H1 (cell line): ENCODE measurements at regions not wholly inside any gene's neighbourhood (a gene's known extent, or its start where the extent isn't known, plus 50 kb on each side); places are given as distances from the start of the nearest gene placed in this dataset.

ENCODE experiments used
- CTCF ChIA-PET: fragments of 300-600 bp; sonication (Branson Sonifier 250); formaldehyde crosslinking; loops from one replicate; lab custom pipeline; 2021; ENCODE audit not compliant: partially characterized antibody; lab: Charles Lee
- POLR2A ChIA-PET: fragments of 300-600 bp; sonication (Branson Sonifier 250); formaldehyde crosslinking; loops from one replicate; lab custom pipeline; 2021; ENCODE audit warnings: inconsistent platforms; ENCODE audit not compliant: partially characterized antibody; lab: Charles Lee
- DNase-seq, 2 experiments: peaks; one replicate each; pipeline versions ENCODE4 v3.0.0 to v3.0.0-alpha.2; 2010 to 2022; ENCODE audit warnings: low spot score in 2 of 2, low read depth in 1 of 2, mixed read lengths in 1 of 2
- FAIRE-seq: peaks from 2 replicates; lab custom pipeline; 2011; peaks lifted over from hg19 to GRCh38; lab: Jason Lieb, UNC
- H2AFZ ChIP-seq: 2 replicates; pipeline ENCODE4 v1.8.1; 2012; ENCODE audit warnings: low read length, inconsistent platforms
- H2AK5ac ChIP-seq: 2 replicates; pipeline ENCODE4 v1.6.1; 2013; ENCODE audit warnings: low read depth, low read length
- H2BK120ac ChIP-seq: replicated peaks from 2 replicates; pipeline ENCODE3; 2013; ENCODE audit warnings: low read depth, low read length, inconsistent platforms
- H2BK12ac ChIP-seq: 2 replicates; pipeline ENCODE4 v1.6.1; 2013; ENCODE audit warnings: low read depth, low read length
- H2BK15ac ChIP-seq: 2 replicates; pipeline ENCODE4 v1.6.1; 2013; ENCODE audit warnings: low read length
- H2BK20ac ChIP-seq: 2 replicates; pipeline ENCODE4 v1.6.1; 2013; ENCODE audit warnings: low read length
- H2BK5ac ChIP-seq: 2 replicates; pipeline ENCODE4 v1.6.1; 2013; ENCODE audit warnings: low read depth, low read length
- H3K14ac ChIP-seq: 2 replicates; pipeline ENCODE4 v1.6.1; 2013; ENCODE audit warnings: inconsistent platforms; ENCODE audit not compliant: insufficient read length
- H3K18ac ChIP-seq: 2 replicates; pipeline ENCODE4 v1.6.1; 2013; ENCODE audit warnings: low read length; ENCODE audit errors: extremely low read depth
- H3K23ac ChIP-seq: 2 replicates; pipeline ENCODE4 v1.6.1; 2013; ENCODE audit warnings: inconsistent platforms; ENCODE audit not compliant: insufficient read length
- H3K23me2 ChIP-seq: 2 replicates; pipeline ENCODE4 v1.6.1; 2013; ENCODE audit warnings: low read depth, low read length
- H3K27ac ChIP-seq: 2 replicates; pipeline ENCODE4 v1.6.1; 2011; ENCODE audit warnings: low read depth, low read length, inconsistent platforms
- H3K27me3 ChIP-seq, 4 experiments: replicated peaks in 1 of 4; 1 replicate in 1 of 4; 2 replicates in 3 of 4; pipeline versions ENCODE4 v1.6.1 to v1.8.1; 2011 to 2013; ENCODE audit warnings: low read length in 3 of 4, mild to moderate bottlenecking in 3 of 4, inconsistent platforms in 2 of 4, mixed read lengths in 2 of 4, moderate library complexity in 1 of 4; ENCODE audit not compliant: control insufficient read depth in 3 of 4, insufficient read depth in 3 of 4; ENCODE audit errors: extremely low read depth in 1 of 4
- H3K36me3 ChIP-seq, 4 experiments: 2 replicates each; pipeline versions ENCODE4 v1.6.1 to v1.8.1; 2011 to 2013; ENCODE audit warnings: mild to moderate bottlenecking in 4 of 4, low read length in 3 of 4, moderate library complexity in 2 of 4, control low read depth in 1 of 4, inconsistent platforms in 1 of 4; ENCODE audit not compliant: insufficient read depth in 4 of 4, control insufficient read depth in 2 of 4
- H3K4ac ChIP-seq: replicated peaks from 2 replicates; pipeline ENCODE3; 2013; ENCODE audit warnings: low read length, low read depth, mixed read lengths, inconsistent platforms; ENCODE audit not compliant: insufficient read length
- H3K4me1 ChIP-seq, 4 experiments: replicated peaks in 1 of 4; 1 replicate in 1 of 4; 2 replicates in 3 of 4; pipeline versions ENCODE4 v1.6.1 to v1.8.1; 2011 to 2013; ENCODE audit warnings: low read length in 3 of 4, inconsistent platforms in 2 of 4, mixed read lengths in 1 of 4; ENCODE audit not compliant: insufficient read depth in 4 of 4, control insufficient read depth in 3 of 4
- H3K4me2 ChIP-seq, 2 experiments: 2 replicates each; pipeline versions ENCODE4 v1.6.1 to v1.8.1; 2011 to 2013; ENCODE audit warnings: low read depth in 2 of 2, low read length in 2 of 2, control low read depth in 1 of 2, inconsistent platforms in 1 of 2, mild to moderate bottlenecking in 1 of 2; ENCODE audit not compliant: insufficient read depth in 1 of 2
- H3K4me3 ChIP-seq, 4 experiments: fragments of 200-600, 300-600 bp in 1 of 4; sonication (generic), shearing (Covaris generic), sonication (Bioruptor Twin) in 1 of 4; 2 replicates each; pipeline versions ENCODE4 v1.5.1 to v1.8.1; 2011 to 2016; ENCODE audit warnings: low read length in 4 of 4, low read depth in 3 of 4, control low read depth in 2 of 4, inconsistent platforms in 2 of 4, mild to moderate bottlenecking in 2 of 4, mixed read lengths in 1 of 4, moderate library complexity in 1 of 4; ENCODE audit not compliant: insufficient read depth in 2 of 4; ENCODE audit errors: extremely low read depth in 1 of 4
- H3K56ac ChIP-seq: replicated peaks from 2 replicates; pipeline ENCODE3; 2013; ENCODE audit warnings: low read depth, mild to moderate bottlenecking, mixed read lengths, low read length, inconsistent platforms; ENCODE audit not compliant: insufficient read length
- H3K79me1 ChIP-seq: 2 replicates; pipeline ENCODE4 v1.6.1; 2013; ENCODE audit warnings: low read depth, low read length, control low read depth
- H3K79me2 ChIP-seq, 2 experiments: 2 replicates each; pipeline versions ENCODE4 v1.6.1 to v1.8.1; 2012 to 2013; ENCODE audit warnings: low read length in 2 of 2, mild to moderate bottlenecking in 2 of 2, inconsistent platforms in 1 of 2; ENCODE audit not compliant: insufficient read depth in 2 of 2, control insufficient read depth in 1 of 2
- H3K9ac ChIP-seq, 4 experiments: replicated peaks in 1 of 4; 1 replicate in 1 of 4; 2 replicates in 3 of 4; pipeline versions ENCODE4 v1.6.1 to v1.8.1; 2011 to 2013; ENCODE audit warnings: low read depth in 3 of 4, low read length in 3 of 4, control low read depth in 2 of 4, mild to moderate bottlenecking in 2 of 4, moderate library complexity in 2 of 4, inconsistent platforms in 1 of 4; ENCODE audit errors: extremely low read depth in 1 of 4
- H3K9me3 ChIP-seq, 2 experiments: 2 replicates each; pipeline versions ENCODE4 v1.6.1 to v1.8.1; 2012 to 2013; ENCODE audit warnings: mild to moderate bottlenecking in 2 of 2, moderate library complexity in 2 of 2, control low read depth in 1 of 2, inconsistent platforms in 1 of 2, low read depth in 1 of 2, low read length in 1 of 2, mixed read lengths in 1 of 2; ENCODE audit not compliant: insufficient read depth in 2 of 2
- H4K20me1 ChIP-seq, 2 experiments: replicated peaks in 1 of 2; 2 replicates each; pipeline versions ENCODE3 to v1.8.1; 2011 to 2013; ENCODE audit warnings: inconsistent platforms in 2 of 2, low read length in 2 of 2, mild to moderate bottlenecking in 1 of 2; ENCODE audit not compliant: insufficient read depth in 2 of 2, control insufficient read depth in 1 of 2
- H4K5ac ChIP-seq: 2 replicates; pipeline ENCODE4 v1.6.1; 2013; ENCODE audit warnings: low read length, low read depth, mixed read lengths, inconsistent platforms; ENCODE audit not compliant: insufficient read length
- H4K8ac ChIP-seq: 2 replicates; pipeline ENCODE4 v1.8.0; 2013; ENCODE audit warnings: mild to moderate bottlenecking, moderate library complexity, low read length, inconsistent platforms; ENCODE audit not compliant: insufficient read depth; ENCODE audit errors: extremely low read depth
- H4K91ac ChIP-seq: replicated peaks from 2 replicates; pipeline ENCODE3; 2013; ENCODE audit warnings: low read length, mixed read lengths, inconsistent platforms; ENCODE audit not compliant: insufficient read length
- BRCA1 ChIP-seq: IDR thresholded peaks from 2 replicates; pipeline ENCODE4 v1.6.1; 2012; ENCODE audit warnings: low read depth, low read length, improper control_type of control experiment
- CREB1 ChIP-seq: IDR thresholded peaks from 2 replicates; pipeline ENCODE4 v1.6.1; 2012; ENCODE audit warnings: inconsistent platforms
- FOSL1 ChIP-seq: IDR thresholded peaks from 2 replicates; pipeline ENCODE4 v1.6.1; 2011; ENCODE audit warnings: mild to moderate bottlenecking, low read depth, low read length, moderate library complexity; ENCODE audit not compliant: insufficient read depth
- GTF2F1 ChIP-seq: IDR thresholded peaks from 2 replicates; pipeline ENCODE4 v1.6.1; 2012; ENCODE audit warnings: low read depth, low read length, improper control_type of control experiment, borderline replicate concordance
- KDM1A ChIP-seq: fragments of 200-600, 300-600 bp; sonication (generic); IDR thresholded peaks from 2 replicates; pipeline ENCODE4 v1.7.1; 2016; ENCODE audit warnings: mild to moderate bottlenecking, low read length, borderline replicate concordance
- POU5F1 ChIP-seq: IDR thresholded peaks from 2 replicates; pipeline ENCODE4 v1.6.1; 2011; ENCODE audit warnings: low read depth, mild to moderate bottlenecking, low read length, moderate library complexity
- RAD21 ChIP-seq, 2 experiments: IDR thresholded peaks in 1 of 2; conservative IDR thresholded peaks in 1 of 2; 2 replicates each; pipeline ENCODE4 v1.6.1; 2011; ENCODE audit warnings: low read depth in 2 of 2, low read length in 2 of 2, improper control_type of control experiment in 1 of 2, inconsistent platforms in 1 of 2, mild to moderate bottlenecking in 1 of 2, moderate library complexity in 1 of 2
- RNF2 ChIP-seq: fragments of 200-900, 300-1000 bp; sonication (generic); IDR thresholded peaks from 2 replicates; pipeline ENCODE4 v1.7.1; 2016; ENCODE audit warnings: borderline replicate concordance, low read depth, mild to moderate bottlenecking, antibody characterized with exemption, low read length; ENCODE audit not compliant: poor library complexity, severe bottlenecking; ENCODE audit errors: missing control alignments
- SAP30 ChIP-seq: fragments of 300-600 bp; sonication (generic); IDR thresholded peaks from 2 replicates; pipeline ENCODE4 v1.7.1; 2012; ENCODE audit warnings: low read length, moderate library complexity, mild to moderate bottlenecking, inconsistent platforms; ENCODE audit not compliant: insufficient read depth, insufficient replicate concordance
- SIRT6 ChIP-seq: IDR thresholded peaks from one replicate; pipeline ENCODE4 v1.7.1; 2012; ENCODE audit warnings: low read length, inconsistent platforms
- SP4 ChIP-seq: IDR thresholded peaks from 2 replicates; pipeline ENCODE4 v1.6.1; 2012; ENCODE audit warnings: low read length, inconsistent platforms
- YY1 ChIP-seq: IDR thresholded peaks from 2 replicates; pipeline ENCODE4 v1.6.1; 2011; ENCODE audit warnings: low read depth, mild to moderate bottlenecking, low read length
- WGBS, 2 experiments: shearing (Covaris generic) in 1 of 2; methylation state at CpG; one replicate each; pipeline versions ENCODE4 v1.1.6 to v1.1.7; 2013 to 2015; ENCODE audit warnings: low lambda C conversion rate in 2 of 2, mixed read lengths in 2 of 2, inconsistent platforms in 1 of 2, low coverage in 1 of 2, missing lambda C conversion rate in 1 of 2; ENCODE audit not compliant: insufficient replicate concordance in 2 of 2, insufficient coverage in 1 of 2, insufficient read length in 1 of 2; ENCODE audit errors: extremely low coverage in 1 of 2, missing lambda C conversion rate in 1 of 2; 5-methylcytosine and 5-hydroxymethylcytosine counted together

- no peak overlapping the region for H3K9ac ChIP-seq
- no peak overlapping the region for H2BK20ac ChIP-seq
- no peak overlapping the region for H3K14ac ChIP-seq
- H2AK5ac ChIP-seq = no peak overlapping the region
- no peak overlapping the region for H2BK120ac ChIP-seq
- WGBS, 2 experiments = 88% methylated on average over 1 of the region's 1 CpG; no CpG with 5 or more reads in 1 of the 2 experiments
- no peaks in the 10 kb centered on the region for H3K9me3 ChIP-seq
- H3K23me2 ChIP-seq = no peaks in the 10 kb centered on the region
- no peak overlapping the region for H4K91ac ChIP-seq
- no peak for DNase-seq
- no peak overlapping the region for H3K18ac ChIP-seq
- H3K23ac ChIP-seq = no peak overlapping the region
- H2AFZ ChIP-seq = no peak overlapping the region
- no peak for FAIRE-seq
- no peak overlapping the region for H4K5ac ChIP-seq
- H3K79me1 ChIP-seq = no peaks in the 10 kb centered on the region
- H3K27ac ChIP-seq = no peak overlapping the region
- no peaks in the 10 kb centered on the region for H3K36me3 ChIP-seq
- H4K20me1 ChIP-seq = no peaks in the 10 kb centered on the region
- H3K4me1 ChIP-seq = no peaks in the 10 kb centered on the region
- no peaks in the 10 kb centered on the region for H3K79me2 ChIP-seq
- ChIA-PET CTCF (interaction anchor here (0.7 to 1.8 kb wide), 4 partner anchors 9 to 67 kb away, joined by 3 to 11 read pairs (median 3); no protein-coding TSS in a partner anchor), POLR2A (no interaction called here)
- H2BK15ac ChIP-seq = no peak overlapping the region
- no peak overlapping the region for H2BK12ac ChIP-seq
- no peak overlapping the region for H3K4ac ChIP-seq
- no peak overlapping the region for H3K4me3 ChIP-seq
- no peak overlapping the region for H4K8ac ChIP-seq
- no peak overlapping the region for H3K4me2 ChIP-seq
- no peak overlapping the region for H3K56ac ChIP-seq
- no peaks in the 10 kb centered on the region for H3K27me3 ChIP-seq
- no peak overlapping the region for H2BK5ac ChIP-seq
- TF ChIP-seq BRCA1 = no peak
- no peak for TF ChIP-seq SIRT6
- TF ChIP-seq RNF2 = no peak
- TF ChIP-seq FOSL1 = no peak
- no peak for TF ChIP-seq POU5F1
- no peak for TF ChIP-seq KDM1A
- TF ChIP-seq CREB1 = no peak
- TF ChIP-seq YY1 = no peak
- no peak for TF ChIP-seq SAP30
- no peak for TF ChIP-seq SP4
- no peak for TF ChIP-seq GTF2F1
- no peak for TF ChIP-seq RAD21 (IDR thresholded peaks at IDR 0.05 in 1 of 2, conservative IDR thresholded peaks at IDR 0.05 in 1 of 2; ENCODE audit: low read depth in 2 of 2, low read length in 2 of 2)
- TF ChIP-seq, all 59 proteins: peak for 0
Measured at GRCh38 chr14:99043756-99044155, 228.2 kb downstream of the BCL11B start.
